ENCODE measurements at regions not wholly inside any gene's neighbourhood (a gene's known extent, or its start where the extent isn't known, plus 50 kb on each side); places are given as distances from the start of the nearest gene placed in this dataset.

- peak; percentile 92 for FAIRE-seq
- no peak for DNase-seq (ENCODE audit: insufficient read length, low spot score)
- TF ChIP-seq, protein P1, sequence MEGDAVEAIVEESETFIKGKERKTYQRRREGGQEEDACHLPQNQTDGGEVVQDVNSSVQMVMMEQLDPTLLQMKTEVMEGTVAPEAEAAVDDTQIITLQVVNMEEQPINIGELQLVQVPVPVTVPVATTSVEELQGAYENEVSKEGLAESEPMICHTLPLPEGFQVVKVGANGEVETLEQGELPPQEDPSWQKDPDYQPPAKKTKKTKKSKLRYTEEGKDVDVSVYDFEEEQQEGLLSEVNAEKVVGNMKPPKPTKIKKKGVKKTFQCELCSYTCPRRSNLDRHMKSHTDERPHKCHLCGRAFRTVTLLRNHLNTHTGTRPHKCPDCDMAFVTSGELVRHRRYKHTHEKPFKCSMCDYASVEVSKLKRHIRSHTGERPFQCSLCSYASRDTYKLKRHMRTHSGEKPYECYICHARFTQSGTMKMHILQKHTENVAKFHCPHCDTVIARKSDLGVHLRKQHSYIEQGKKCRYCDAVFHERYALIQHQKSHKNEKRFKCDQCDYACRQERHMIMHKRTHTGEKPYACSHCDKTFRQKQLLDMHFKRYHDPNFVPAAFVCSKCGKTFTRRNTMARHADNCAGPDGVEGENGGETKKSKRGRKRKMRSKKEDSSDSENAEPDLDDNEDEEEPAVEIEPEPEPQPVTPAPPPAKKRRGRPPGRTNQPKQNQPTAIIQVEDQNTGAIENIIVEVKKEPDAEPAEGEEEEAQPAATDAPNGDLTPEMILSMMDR (IDR thresholded peaks at IDR 0.05; ENCODE audit: insufficient read depth, missing control alignments), result no peak
Observed at GRCh38 chr1:163540727-163541126, 219.0 kb downstream of the NUF2 start.

DNA sequence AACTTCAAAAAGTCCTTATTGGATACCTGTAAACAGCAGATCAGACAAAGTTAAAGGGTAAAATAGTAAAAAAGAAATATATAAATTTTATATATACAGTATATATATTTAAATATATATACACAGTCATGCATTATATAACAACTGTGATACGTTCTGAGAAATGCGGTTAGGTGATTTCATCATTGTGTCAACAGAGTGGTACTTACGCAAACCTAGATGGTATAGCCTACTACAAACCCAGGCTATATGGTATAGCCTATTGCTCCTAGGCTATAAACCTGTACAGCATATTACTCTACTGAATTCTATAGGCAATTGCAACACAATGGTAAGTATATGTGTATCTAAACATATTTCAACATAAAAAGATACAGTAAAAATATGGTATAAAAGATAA lies 222.7 kb downstream of the NUF2 start:
- TF ChIP-seq, protein P1 (IDR thresholded peaks at IDR 0.05; ENCODE audit: insufficient read depth, missing control alignments), result no peak
- FAIRE-seq, result no peak
- DNase-seq (ENCODE audit: insufficient read length, low spot score), result no peak

- TF ChIP-seq, protein P1 (IDR thresholded peaks at IDR 0.05; ENCODE audit: insufficient read depth, missing control alignments), result no peak
- FAIRE-seq (peak; percentile 41), DNase-seq (ENCODE audit: insufficient read length, low spot score) (no peak)
Observed at GRCh38 chr1:163558162-163558561, 236.4 kb downstream of the NUF2 start.

GRCh38 chr1:163561580-163562295 lies 240.0 kb downstream of the NUF2 start:
- FAIRE-seq, result peak; percentile 89
- no peak for DNase-seq (ENCODE audit: insufficient read length, low spot score)
- TF ChIP-seq, protein P1 (IDR thresholded peaks at IDR 0.05; ENCODE audit: insufficient read depth, missing control alignments), result peak; percentile 81

DNA sequence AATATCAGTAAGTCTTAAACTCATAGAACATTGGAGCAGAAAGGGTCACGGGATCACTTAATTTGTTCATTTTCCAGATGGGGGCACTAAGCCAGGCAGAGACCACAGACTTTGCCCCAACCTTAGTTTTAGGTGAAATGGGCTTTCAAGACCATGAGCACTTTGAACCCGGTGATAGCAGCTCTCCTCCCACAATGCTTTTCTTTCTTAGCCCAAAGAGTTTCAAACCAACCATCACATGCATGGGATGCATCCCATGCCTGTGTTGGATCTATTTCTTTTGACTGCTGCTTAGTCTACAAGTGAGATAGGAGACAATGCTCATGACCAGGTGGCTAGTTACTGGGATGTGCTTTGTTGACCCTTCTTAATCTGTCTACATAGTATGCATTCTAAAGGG lies 240.6 kb downstream of the NUF2 start:
- TF ChIP-seq, protein P1 (IDR thresholded peaks at IDR 0.05; ENCODE audit: insufficient read depth, missing control alignments), result no peak
- no peak for FAIRE-seq
- no peak for DNase-seq (ENCODE audit: insufficient read length, low spot score)

DNA sequence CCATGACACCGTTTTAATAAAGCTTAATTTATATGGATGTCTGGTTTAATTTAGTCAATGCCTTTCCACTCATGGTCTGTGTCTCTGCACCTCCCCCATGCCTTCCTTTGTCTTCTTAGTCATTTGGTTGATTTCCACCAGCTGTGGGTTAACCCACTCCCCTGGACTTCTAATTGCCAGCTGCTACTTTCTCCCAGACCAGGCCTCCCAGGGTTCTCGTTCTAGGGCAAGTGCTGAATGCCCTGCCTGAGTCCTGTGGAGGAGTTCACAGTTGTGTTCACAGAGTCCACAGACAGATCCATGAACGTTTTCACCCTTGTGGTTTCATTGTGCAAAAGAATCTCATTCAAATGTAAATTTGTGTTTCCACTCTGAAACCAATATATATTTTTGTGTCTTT lies 243.4 kb downstream of the NUF2 start:
- no peak for DNase-seq (ENCODE audit: insufficient read length, low spot score)
- FAIRE-seq, result no peak
- TF ChIP-seq, protein P1 (IDR thresholded peaks at IDR 0.05; ENCODE audit: insufficient read depth, missing control alignments), result no peak

- TF ChIP-seq, protein P1 (IDR thresholded peaks at IDR 0.05; ENCODE audit: insufficient read depth, missing control alignments), result no peak
- DNase-seq (ENCODE audit: insufficient read length, low spot score) (no peak), FAIRE-seq (peak; percentile 76)
Observed at GRCh38 chr1:163570071-163570470, 248.3 kb downstream of the NUF2 start.

Data from D721Med (cell line).